Sigmoid colon (tissue), 6 donors: ENCODE measurements at regions not wholly inside any gene's neighbourhood (a gene's known extent, or its start where the extent isn't known, plus 50 kb on each side); places are given as distances from the start of the nearest gene placed in this dataset.

ENCODE experiments used
- DNase-seq: peaks from one replicate; pipeline ENCODE4 v3.0.0-alpha.2; 2019
- H3K27ac ChIP-seq, 4 donors: fragments of 200-600 bp; sonication (generic); one replicate each; pipeline ENCODE4 v1.5.1; 2016 to 2019; ENCODE audit warnings: mild to moderate bottlenecking in 1 of 4
- H3K27me3 ChIP-seq, 3 donors: fragments of 200-600 bp; sonication (generic); one replicate each; pipeline ENCODE4 v1.5.1; 2019; ENCODE audit warnings: mild to moderate bottlenecking in 1 of 3
- H3K36me3 ChIP-seq, 4 donors: fragments of 200-600 bp; sonication (generic); one replicate each; pipeline ENCODE4 v1.5.1; 2016 to 2019
- H3K4me1 ChIP-seq, 4 donors: fragments of 200-600 bp; sonication (generic); one replicate each; pipeline ENCODE4 v1.5.1; 2017 to 2019
- H3K4me3 ChIP-seq, 4 donors: fragments of 200-600 bp; sonication (generic); one replicate each; pipeline ENCODE4 v1.5.1; 2017 to 2019; ENCODE audit warnings: mild to moderate bottlenecking in 2 of 4, moderate library complexity in 1 of 4
- H3K9me3 ChIP-seq, 4 donors: fragments of 200-600 bp in 3 of 4; sonication (generic) in 3 of 4; one replicate each; pipeline versions ENCODE4 v1.5.1 to v1.6.1; 2013 to 2019
- CTCF ChIP-seq, 4 experiments: fragments of 450-650 bp in 3 of 4; fragments of 200-600 bp in 1 of 4; IDR thresholded peaks; one replicate each; pipeline ENCODE4 v1.5.1; 2016 to 2019; ENCODE audit warnings: antibody characterized with exemption in 4 of 4, mild to moderate bottlenecking in 3 of 4, moderate library complexity in 2 of 4
- EP300 ChIP-seq, 4 donors: sonication (generic); formaldehyde crosslinking; IDR thresholded peaks; one replicate each; pipeline ENCODE4 v1.6.1; 2017; ENCODE audit warnings: antibody characterized with exemption in 4 of 4
- POLR2A ChIP-seq, 2 donors: fragments of 450-650 bp; IDR thresholded peaks; one replicate each; pipeline ENCODE4 v1.6.1; 2016; ENCODE audit warnings: antibody characterized with exemption in 2 of 2, mild to moderate bottlenecking in 2 of 2, moderate library complexity in 2 of 2
- POLR2AphosphoS5 ChIP-seq, 4 donors: sonication (generic); formaldehyde crosslinking; IDR thresholded peaks; one replicate each; pipeline ENCODE4 v1.6.1; 2017; ENCODE audit warnings: antibody characterized with exemption in 4 of 4
- WGBS, 2 donors: extraction: QIAGEN DNeasy Blood & Tissue Kit; methylation state at CpG; one replicate each; pipeline ENCODE4 v1.1.7; 2013; 5-methylcytosine and 5-hydroxymethylcytosine counted together
- intact Hi-C: fragments of 100-400 bp; cut with DNase I; formaldehyde crosslinking; loops from one replicate; pipeline ENCODE4 v1.15.1; 2023
- donor health status: healthy with polysubstance abuse.
- donor health status: healthy.

- no peaks in the 10 kb centered on the region for H3K27me3 ChIP-seq
- no peaks in the 10 kb centered on the region for H3K9me3 ChIP-seq
- H3K36me3 ChIP-seq, result no peaks in the 10 kb centered on the region
- 79 to 87% methylated on average over 4 of the region's 4 CpGs for WGBS, 2 donors
- no peaks in the 10 kb centered on the region for H3K4me1 ChIP-seq
- H3K4me3 ChIP-seq, result no peak overlapping the region
- no peak overlapping the region for H3K27ac ChIP-seq
- intact Hi-C loops, result no loop called here
- no peak for DNase-seq
- TF ChIP-seq POLR2AphosphoS5 (IDR thresholded peaks at IDR 0.05) (no peak), EP300 (IDR thresholded peaks at IDR 0.05) (no peak)
Measured at GRCh38 chr12:59393506-59393905, 202.3 kb upstream of the SLC16A7 start.

- Histone ChIP-seq H3K4me1 (no peaks in the 10 kb centered on the region), H3K4me3 (no peak overlapping the region), H3K27ac (no peak overlapping the region), H3K27me3 (no peaks in the 10 kb centered on the region), H3K36me3 (no peaks in the 10 kb centered on the region), H3K9me3 (no peaks in the 10 kb centered on the region)
- no peak for DNase-seq
- 93 to 98% methylated on average over 13 of the region's 13 CpGs for WGBS, 2 donors
- intact Hi-C loops, result no loop called here
- no peak for TF ChIP-seq CTCF (IDR thresholded peaks at IDR 0.05)
- no peak for TF ChIP-seq POLR2AphosphoS5 (IDR thresholded peaks at IDR 0.05)
- TF ChIP-seq POLR2A (IDR thresholded peaks at IDR 0.05), result no peak
- TF ChIP-seq EP300 (IDR thresholded peaks at IDR 0.05), result no peak
Measured at GRCh38 chr12:59389968-59390576, 205.8 kb upstream of the SLC16A7 start.

- no peaks in the 10 kb centered on the region for H3K9me3 ChIP-seq
- TF ChIP-seq EP300 (IDR thresholded peaks at IDR 0.05) (no peak), POLR2AphosphoS5 (IDR thresholded peaks at IDR 0.05) (no peak), CTCF (IDR thresholded peaks at IDR 0.05) (no peak), POLR2A (IDR thresholded peaks at IDR 0.05) (no peak)
- no peaks in the 10 kb centered on the region for H3K27me3 ChIP-seq
- no peak for DNase-seq
- no peak overlapping the region for H3K27ac ChIP-seq
- H3K4me3 ChIP-seq, result no peak overlapping the region
- no peaks in the 10 kb centered on the region for H3K4me1 ChIP-seq
- 79 to 95% methylated on average over 1 of the region's 1 CpG for whole genome bisulfite sequencing, 2 donors
- intact Hi-C loops, result no loop called here
- H3K36me3 ChIP-seq, result no peaks in the 10 kb centered on the region
Measured at GRCh38 chr12:59388694-59389093, 207.1 kb upstream of the SLC16A7 start.

- 24 to 71% methylated on average over 1 of the region's 1 CpG for WGBS, 2 donors
- intact Hi-C loops, result no loop called here
- TF ChIP-seq EP300 (IDR thresholded peaks at IDR 0.05) (no peak), POLR2AphosphoS5 (IDR thresholded peaks at IDR 0.05) (no peak), CTCF (IDR thresholded peaks at IDR 0.05) (no peak), POLR2A (IDR thresholded peaks at IDR 0.05) (no peak)
- H3K9me3 ChIP-seq, result no peaks in the 10 kb centered on the region
- no peaks in the 10 kb centered on the region for H3K36me3 ChIP-seq
- H3K4me1 ChIP-seq, result no peaks in the 10 kb centered on the region
- H3K4me3 ChIP-seq, result no peak overlapping the region
- no peak for DNase-seq
- no peak overlapping the region for H3K27ac ChIP-seq
- H3K27me3 ChIP-seq, result no peaks in the 10 kb centered on the region
Measured at GRCh38 chr12:59388176-59388575, 207.7 kb upstream of the SLC16A7 start.

GRCh38 chr12:59386236-59386635, 209.6 kb upstream of the SLC16A7 start:
- no peak for DNase-seq
- Histone ChIP-seq H3K4me3 (no peak overlapping the region), H3K36me3 (no peaks in the 10 kb centered on the region), H3K4me1 (no peaks in the 10 kb centered on the region), H3K27ac (no peak overlapping the region), H3K27me3 (no peaks in the 10 kb centered on the region), H3K9me3 (no peaks in the 10 kb centered on the region)
- TF ChIP-seq POLR2AphosphoS5 (IDR thresholded peaks at IDR 0.05) (no peak), CTCF (IDR thresholded peaks at IDR 0.05) (no peak), POLR2A (IDR thresholded peaks at IDR 0.05) (no peak), EP300 (IDR thresholded peaks at IDR 0.05) (no peak)
- intact Hi-C loops, result no loop called here
- 72 to 85% methylated on average over 1 of the region's 1 CpG for WGBS, 2 donors
